HG03342 (cell line): ENCODE measurements at regions not wholly inside any gene's neighbourhood (a gene's known extent, or its start where the extent isn't known, plus 50 kb on each side); places are given as distances from the start of the nearest gene placed in this dataset.

Experiments used
- ATAC-seq: cut with Tn5 transposase; IDR thresholded peaks from one replicate; pipeline ENCODE4 v1.9.1; 2021; ENCODE audit warnings: mild to moderate bottlenecking, moderate library complexity; ENCODE audit not compliant: unreplicated experiment

GRCh38 chr18:76553715-76554546 is 58.9 kb upstream of the ZNF516 start:
- no peak for ATAC-seq

- no peak for ATAC-seq
These were observed 53.5 kb upstream of the ZNF516 start for GRCh38 chr18:76548541-76548940.

GRCh38 chr18:76547296-76547695 is 52.3 kb upstream of the ZNF516 start:
- no peak for ATAC-seq

- no peak for ATAC-seq
These were observed 51.4 kb upstream of the ZNF516 start for GRCh38 chr18:76546436-76546835.

- ATAC-seq = no peak
These were observed 51.0 kb upstream of the ZNF516 start for GRCh38 chr18:76546088-76546435.

GRCh38 chr18:76545433-76546087 is 50.5 kb upstream of the ZNF516 start:
- ATAC-seq = no peak

GRCh38 chr18:76544511-76545345 is 49.7 kb upstream of the ZNF516 start:
- no peak for ATAC-seq
